ENCODE measurements at regions not wholly inside any gene's neighbourhood (a gene's known extent, or its start where the extent isn't known, plus 50 kb on each side); places are given as distances from the start of the nearest gene placed in this dataset.
A peak's percentile ranks its signal among the peaks of the same experiment; 100 is the strongest.

- no peak overlapping the region for H3K4me3 ChIP-seq
- WGBS (ENCODE audit: insufficient coverage, insufficient replicate concordance, low lambda C conversion rate, missing lambda C conversion rate): 0% methylated on average over 1 of the region's 1 CpG
- ChIA-PET SMC1A (ENCODE audit: uncharacterized antibody, unreplicated experiment) (no interaction called here), POLR2A (no interaction called here), CTCF (no interaction called here), RAD21 (ENCODE audit: unreplicated experiment) (no interaction called here)
- H3K27me3 ChIP-seq (replicated peaks in 1 of 2; ENCODE audit: control insufficient read depth in 2 of 2, insufficient read depth in 2 of 2, low read length in 1 of 2): no peaks in the 10 kb centered on the region
- TF ChIP-seq NFIC (IDR thresholded peaks at IDR 0.05; ENCODE audit: low read depth, low read length): peak; percentile 55; the same call in 1 of the 2 replicates
- 0 out of 2 replicates have a peak, but pooled peaks have one; percentile 27 for TF ChIP-seq FOXM1 (IDR thresholded peaks at IDR 0.05; ENCODE audit: low read depth, low read length)
- peak; percentile 93 for TF ChIP-seq RUNX3 (IDR thresholded peaks at IDR 0.05; ENCODE audit: low read length)
- 0 out of 2 replicates have a peak, but pooled peaks have one; percentile 11 for TF ChIP-seq MTA2 (IDR thresholded peaks at IDR 0.05; ENCODE audit: low read depth)
- TF ChIP-seq CEBPB (IDR thresholded peaks at IDR 0.05; ENCODE audit: borderline replicate concordance in 1 of 2, low read depth in 2 of 2, low read length in 2 of 2): no peak
- TF ChIP-seq CBFB (IDR thresholded peaks at IDR 0.05; ENCODE audit: low read depth): 0 out of 2 replicates have a peak, but pooled peaks have one; percentile 50
- no peak for TF ChIP-seq RCOR1 (conservative IDR thresholded peaks at IDR 0.05; ENCODE audit: low read depth, low read length)
- TF ChIP-seq ZBTB40 (IDR thresholded peaks at IDR 0.05; ENCODE audit: borderline replicate concordance): 0 out of 2 replicates have a peak, but pooled peaks have one; percentile 29
- no peak for TF ChIP-seq FOXK2 (IDR thresholded peaks at IDR 0.05)
- no peak for TF ChIP-seq CHD4 (IDR thresholded peaks at IDR 0.05)
- TF ChIP-seq HDAC6 (IDR thresholded peaks at IDR 0.05; ENCODE audit: unreplicated experiment): no peak
- TF ChIP-seq IKZF2 (IDR thresholded peaks at IDR 0.05): peak in 1 of 2 experiments; percentile 57; a peak in 2 of 4 replicates
- TF ChIP-seq STAT3 (IDR thresholded peaks at IDR 0.05; ENCODE audit: low read depth, low read length): no peak
- no peak for TF ChIP-seq EGR1 (IDR thresholded peaks at IDR 0.05; ENCODE audit: borderline replicate concordance in 1 of 2, low read depth in 2 of 2, low read length in 2 of 2)
- TF ChIP-seq, protein P1, sequence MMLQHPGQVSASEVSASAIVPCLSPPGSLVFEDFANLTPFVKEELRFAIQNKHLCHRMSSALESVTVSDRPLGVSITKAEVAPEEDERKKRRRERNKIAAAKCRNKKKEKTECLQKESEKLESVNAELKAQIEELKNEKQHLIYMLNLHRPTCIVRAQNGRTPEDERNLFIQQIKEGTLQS (IDR thresholded peaks at IDR 0.05; ENCODE audit: borderline replicate concordance, extremely low read depth, low read depth, low read length): no peak
- TF ChIP-seq USF2 (IDR thresholded peaks at IDR 0.05; ENCODE audit: borderline replicate concordance, low read depth, low read length): no peak
- no peak overlapping the region for H3K9ac ChIP-seq (ENCODE audit: control insufficient read depth, insufficient read depth, low read length)
- H3K79me2 ChIP-seq (ENCODE audit: control insufficient read depth, insufficient read depth, low read length): no peaks in the 10 kb centered on the region
- FAIRE-seq (no peak), ATAC-seq (peak; percentile 82), DNase-seq (ENCODE audit: low read depth, low spot score) (peak; percentile 21)
- no peak overlapping the region for H2AFZ ChIP-seq (ENCODE audit: control insufficient read depth, low read depth, low read length)
- no peaks in the 10 kb centered on the region for H3K9me3 ChIP-seq (replicated peaks; ENCODE audit: control insufficient read depth, insufficient read depth, low read length)
- intact Hi-C loops (cut with micrococcal nuclease; ENCODE audit: unreplicated experiment): no loop called here
- no peaks in the 10 kb centered on the region for H4K20me1 ChIP-seq (ENCODE audit: control insufficient read depth, insufficient read depth)
- no peak overlapping the region for H3K27ac ChIP-seq (ENCODE audit: control insufficient read depth, insufficient read depth)
- H3K4me1 ChIP-seq (ENCODE audit: control insufficient read depth, insufficient read depth, low read length): peaks cover 4% of the 10 kb centered on the region
- H3K4me2 ChIP-seq (ENCODE audit: control insufficient read depth, insufficient read depth): peak overlapping the region; percentile 27; the same call in 1 of the 2 replicates
- no peaks in the 10 kb centered on the region for H3K36me3 ChIP-seq (ENCODE audit: control insufficient read depth in 2 of 2, insufficient read depth in 2 of 2, low read length in 1 of 2)
- BruUV-seq (replicated peaks): no TSS peak
- in situ Hi-C loops (cut with MboI): no loop called here
Measured at GRCh38 chr10:8404721-8405120, 350.2 kb downstream of the GATA3 start.
